NCI-H1930 (cell line): ENCODE measurements at regions not wholly inside any gene's neighbourhood (a gene's known extent, or its start where the extent isn't known, plus 50 kb on each side); places are given as distances from the start of the nearest gene placed in this dataset.
A peak's percentile ranks its signal among the peaks of the same experiment; 100 is the strongest.

Experiments
- DNase-seq, 2 experiments: peaks; one replicate each; lab custom pipeline; 2025; lab: John Stamatoyannopoulos, UW

GRCh38 chr15:56307180-56307579, 58.0 kb upstream of the TEX9 start:
- peak; percentile 60 to 73 for DNase-seq

- no peak for DNase-seq
Observed at GRCh38 chr15:56298723-56299122, 55.0 kb upstream of the RFX7 start.

GRCh38 chr15:56295433-56295832, 51.8 kb upstream of the RFX7 start:
- no peak for DNase-seq

- DNase-seq: no peak
Observed at GRCh38 chr15:56293495-56294292, 50.0 kb upstream of the RFX7 start.
